ENCODE measurements at regions not wholly inside any gene's neighbourhood (a gene's known extent, or its start where the extent isn't known, plus 50 kb on each side); places are given as distances from the start of the nearest gene placed in this dataset.

GRCh38 chr10:77712207-77712606 is 74.6 kb upstream of the KCNMA1 start:
- no peak for DNase-seq
- ATAC-seq (ENCODE audit: poor library complexity) = no peak
- intact Hi-C loops (cut with DNase I) = loop anchor here (5.0 kb wide), 1 partner anchor 545 kb away; no protein-coding TSS in a partner anchor

GRCh38 chr10:77711683-77712049 is 74.1 kb upstream of the KCNMA1 start:
- intact Hi-C loops (cut with DNase I) = loop anchor here (5.0 kb wide), 1 partner anchor 544 kb away; no protein-coding TSS in a partner anchor
- DNase-seq (no peak), ATAC-seq (ENCODE audit: poor library complexity) (no peak)

- DNase-seq (peak; percentile 89), ATAC-seq (ENCODE audit: poor library complexity) (peak; percentile 99)
- intact Hi-C loops (cut with DNase I) = loop anchor here (5.0 kb wide), 1 partner anchor 544 kb away; no protein-coding TSS in a partner anchor
These were observed 73.4 kb upstream of the KCNMA1 start for GRCh38 chr10:77710759-77711682.

- intact Hi-C loops (cut with DNase I) = loop anchor here (5.0 kb wide), 1 partner anchor 543 kb away; no protein-coding TSS in a partner anchor
- ATAC-seq (ENCODE audit: poor library complexity) = no peak
These were observed 72.5 kb upstream of the KCNMA1 start for GRCh38 chr10:77710081-77710551.

GRCh38 chr10:77707570-77707969 is 70.0 kb upstream of the KCNMA1 start:
- ATAC-seq (ENCODE audit: poor library complexity) (no peak), DNase-seq (no peak)
- intact Hi-C loops (cut with DNase I) = no loop called here

More at GRCh38 chr10:77710081-77710551, 72.5 kb upstream of the KCNMA1 start:
- no peak for DNase-seq

- intact Hi-C loops (cut with DNase I) = no loop called here
- DNase-seq = no peak
- no peak for ATAC-seq (ENCODE audit: poor library complexity)
These were observed 64.6 kb upstream of the KCNMA1 start for GRCh38 chr10:77702166-77702565.

- no peak for DNase-seq
These were observed 62.5 kb upstream of the KCNMA1 start for GRCh38 chr10:77700086-77700485.

GRCh38 chr10:77699080-77699645 is 61.6 kb upstream of the KCNMA1 start:
- intact Hi-C loops (cut with DNase I) = no loop called here
- DNase-seq = no peak
- ATAC-seq (ENCODE audit: poor library complexity) = no peak

More at GRCh38 chr10:77700086-77700485, 62.5 kb upstream of the KCNMA1 start:
- ATAC-seq (ENCODE audit: poor library complexity) = no peak
- intact Hi-C loops (cut with DNase I) = no loop called here

GRCh38 chr10:77698267-77698931 is 60.8 kb upstream of the KCNMA1 start:
- no peak for ATAC-seq (ENCODE audit: poor library complexity)
- no peak for DNase-seq
- intact Hi-C loops (cut with DNase I) = no loop called here

GRCh38 chr10:77696584-77696983 is 59.0 kb upstream of the KCNMA1 start:
- no peak for ATAC-seq (ENCODE audit: poor library complexity)
- no peak for DNase-seq
- intact Hi-C loops (cut with DNase I) = no loop called here

- intact Hi-C loops (cut with DNase I) = no loop called here
- ATAC-seq (ENCODE audit: poor library complexity) (no peak), DNase-seq (no peak)
These were observed 57.6 kb upstream of the KCNMA1 start for GRCh38 chr10:77695186-77695585.

- no peak for ATAC-seq (ENCODE audit: poor library complexity)
- no peak for DNase-seq
- intact Hi-C loops (cut with DNase I) = no loop called here
These were observed 55.2 kb upstream of the KCNMA1 start for GRCh38 chr10:77692782-77693181.

GRCh38 chr10:77689339-77689738 is 51.7 kb upstream of the KCNMA1 start:
- no peak for ATAC-seq (ENCODE audit: poor library complexity)
- intact Hi-C loops (cut with DNase I) = no loop called here
- no peak for DNase-seq

GRCh38 chr10:77687621-77688020 is 50.0 kb upstream of the KCNMA1 start:
- intact Hi-C loops (cut with DNase I) = no loop called here
- ATAC-seq (ENCODE audit: poor library complexity) (no peak), DNase-seq (no peak)
